Breast epithelium (tissue), 3 donors: ENCODE measurements at regions not wholly inside any gene's neighbourhood (a gene's known extent, or its start where the extent isn't known, plus 50 kb on each side); places are given as distances from the start of the nearest gene placed in this dataset.

ENCODE experiments used
- CTCF ChIP-seq, 3 donors: fragments of 450-650 bp; IDR thresholded peaks; one replicate each; pipeline ENCODE4 v1.5.1; 2016 to 2017; ENCODE audit warnings: antibody characterized with exemption in 3 of 3, mild to moderate bottlenecking in 3 of 3, moderate library complexity in 3 of 3
- POLR2A ChIP-seq: fragments of 450-650 bp; IDR thresholded peaks from one replicate; pipeline ENCODE4 v1.6.1; 2016; ENCODE audit warnings: antibody characterized with exemption, mild to moderate bottlenecking, moderate library complexity
- POLR2AphosphoS5 ChIP-seq, 3 donors: sonication (generic); formaldehyde crosslinking; IDR thresholded peaks; one replicate each; pipeline ENCODE4 v1.6.1; 2017; ENCODE audit warnings: antibody characterized with exemption in 3 of 3

- TF ChIP-seq CTCF (IDR thresholded peaks at IDR 0.05): no peak
- TF ChIP-seq POLR2AphosphoS5 (IDR thresholded peaks at IDR 0.05): no peak
- no peak for TF ChIP-seq POLR2A
Measured at GRCh38 chr13:81987159-81987558, 1646.2 kb upstream of the SPRY2 start.
